Keratinocyte (primary cell): ENCODE measurements at regions not wholly inside any gene's neighbourhood (a gene's known extent, or its start where the extent isn't known, plus 50 kb on each side); places are given as distances from the start of the nearest gene placed in this dataset.
"Not testable (repeated sequence)": the region's sequence is repeated elsewhere in the genome, so short reads cannot be mapped to it uniquely, and the experiment has no call there.

Experiments used
- DNase-seq: peaks from one replicate; pipeline ENCODE4 v3.0.0-alpha.2; 2011; ENCODE audit warnings: low read depth, missing footprints, low spot score
- FAIRE-seq: peaks from 2 replicates; lab custom pipeline; 2011; peaks lifted over from hg19 to GRCh38; lab: Jason Lieb, UNC
- H2AFZ ChIP-seq: 2 replicates; pipeline ENCODE4 v1.6.0; 2012; ENCODE audit warnings: low read length, control low read depth, inconsistent platforms; ENCODE audit not compliant: control insufficient read depth
- H3K27ac ChIP-seq: 2 replicates; pipeline ENCODE4 v1.5.1; 2011; ENCODE audit warnings: low read length; ENCODE audit not compliant: control insufficient read depth, insufficient read depth
- H3K27me3 ChIP-seq: 3 replicates; pipeline ENCODE4 v1.6.0; 2011; ENCODE audit warnings: low read length; ENCODE audit not compliant: control insufficient read depth, insufficient read depth; ENCODE audit errors: extremely low read depth
- H3K36me3 ChIP-seq, 2 experiments: 2 replicates in 1 of 2; 3 replicates in 1 of 2; pipeline ENCODE4 v1.5.1; 2011; ENCODE audit warnings: low read length in 2 of 2, mild to moderate bottlenecking in 1 of 2; ENCODE audit not compliant: control insufficient read depth in 2 of 2, insufficient read depth in 2 of 2; ENCODE audit errors: extremely low read depth in 1 of 2
- H3K4me1 ChIP-seq: 3 replicates; pipeline ENCODE4 v1.5.1; 2011; ENCODE audit warnings: low read length; ENCODE audit not compliant: control insufficient read depth, insufficient read depth; ENCODE audit errors: extremely low read depth
- H3K4me2 ChIP-seq: 3 replicates; pipeline ENCODE4 v1.6.0; 2011; ENCODE audit warnings: low read depth, low read length; ENCODE audit not compliant: control insufficient read depth, insufficient read depth; ENCODE audit errors: extremely low read depth
- H3K4me3 ChIP-seq, 3 experiments: fragments of 200-600 bp in 1 of 3; sonication (generic) in 1 of 3; 2 replicates in 2 of 3; 3 replicates in 1 of 3; pipeline ENCODE4 v1.5.1; 2011 to 2016; ENCODE audit warnings: low read length in 3 of 3, mild to moderate bottlenecking in 3 of 3, control low read depth in 2 of 3, inconsistent platforms in 1 of 3, low read depth in 1 of 3, mixed read lengths in 1 of 3, mixed run types in 1 of 3, moderate library complexity in 1 of 3; ENCODE audit not compliant: control insufficient read depth in 2 of 3, insufficient read depth in 2 of 3; ENCODE audit errors: extremely low read depth in 1 of 3
- H3K79me2 ChIP-seq: 2 replicates; pipeline ENCODE4 v1.6.0; 2012; ENCODE audit warnings: low read length; ENCODE audit not compliant: control insufficient read depth, insufficient read depth
- H3K9ac ChIP-seq: 3 replicates; pipeline ENCODE4 v1.6.0; 2011; ENCODE audit warnings: low read length; ENCODE audit not compliant: control insufficient read depth, insufficient read depth; ENCODE audit errors: extremely low read depth
- H3K9me1 ChIP-seq: 3 replicates; pipeline ENCODE4 v1.6.0; 2011; ENCODE audit warnings: low read length; ENCODE audit not compliant: control insufficient read depth, insufficient read depth; ENCODE audit errors: extremely low read depth
- H3K9me3 ChIP-seq: 2 replicates; pipeline ENCODE4 v1.5.1; 2012; ENCODE audit warnings: low read depth, low read length; ENCODE audit not compliant: control insufficient read depth
- H4K20me1 ChIP-seq: 3 replicates; pipeline ENCODE4 v1.6.0; 2011; ENCODE audit warnings: low read length; ENCODE audit not compliant: control insufficient read depth, insufficient read depth; ENCODE audit errors: extremely low read depth
- EZH2 ChIP-seq: IDR thresholded peaks from one replicate; pipeline ENCODE4 v1.6.1; 2012; ENCODE audit warnings: inconsistent platforms, mild to moderate bottlenecking, low read length, moderate library complexity
- dilution Hi-C: fragments of 300-500 bp; cut with MboI; formaldehyde crosslinking; loops from one replicate; pipeline ENCODE4 v1.7.0; 2020; ENCODE audit warnings: low sequenced_read_pairs; ENCODE audit not compliant: extremely low pct_ligation_motif_present
- TF ChIP-seq, protein P1 (sequence below), 3 experiments: IDR thresholded peaks in 1 of 3; conservative IDR thresholded peaks in 1 of 3; optimal IDR thresholded peaks in 1 of 3; 2 replicates in 2 of 3; 3 replicates in 1 of 3; pipeline versions ENCODE3 to v1.5.1; 2011; ENCODE audit warnings: low read length in 3 of 3, mild to moderate bottlenecking in 3 of 3, moderate library complexity in 2 of 3, control low read depth in 1 of 3, inconsistent platforms in 1 of 3; ENCODE audit not compliant: insufficient read depth in 2 of 3; ENCODE audit errors: extremely low read depth in 1 of 3

DNA sequence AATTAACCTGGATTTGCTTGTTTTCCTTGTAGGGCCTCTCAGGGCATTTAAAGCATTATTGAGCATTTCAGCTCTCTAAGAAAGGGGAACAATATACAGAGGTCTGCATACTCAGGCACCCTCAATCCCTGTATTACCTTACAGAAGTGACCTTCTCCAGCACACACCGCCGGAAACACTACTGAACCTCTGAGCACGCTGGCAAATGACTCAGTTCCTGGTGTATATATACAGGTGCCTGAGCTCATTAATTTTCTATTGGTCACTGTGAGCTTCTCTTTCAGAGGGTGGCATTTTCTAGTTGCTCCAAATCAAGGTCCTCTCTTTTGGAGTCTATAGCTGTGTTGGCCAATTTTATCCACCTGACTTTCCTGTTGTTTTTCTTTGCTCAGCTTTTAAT is 85.2 kb upstream of the COPS8 start:
- DNase-seq (no peak), FAIRE-seq (no peak)
- TF ChIP-seq, protein P1, sequence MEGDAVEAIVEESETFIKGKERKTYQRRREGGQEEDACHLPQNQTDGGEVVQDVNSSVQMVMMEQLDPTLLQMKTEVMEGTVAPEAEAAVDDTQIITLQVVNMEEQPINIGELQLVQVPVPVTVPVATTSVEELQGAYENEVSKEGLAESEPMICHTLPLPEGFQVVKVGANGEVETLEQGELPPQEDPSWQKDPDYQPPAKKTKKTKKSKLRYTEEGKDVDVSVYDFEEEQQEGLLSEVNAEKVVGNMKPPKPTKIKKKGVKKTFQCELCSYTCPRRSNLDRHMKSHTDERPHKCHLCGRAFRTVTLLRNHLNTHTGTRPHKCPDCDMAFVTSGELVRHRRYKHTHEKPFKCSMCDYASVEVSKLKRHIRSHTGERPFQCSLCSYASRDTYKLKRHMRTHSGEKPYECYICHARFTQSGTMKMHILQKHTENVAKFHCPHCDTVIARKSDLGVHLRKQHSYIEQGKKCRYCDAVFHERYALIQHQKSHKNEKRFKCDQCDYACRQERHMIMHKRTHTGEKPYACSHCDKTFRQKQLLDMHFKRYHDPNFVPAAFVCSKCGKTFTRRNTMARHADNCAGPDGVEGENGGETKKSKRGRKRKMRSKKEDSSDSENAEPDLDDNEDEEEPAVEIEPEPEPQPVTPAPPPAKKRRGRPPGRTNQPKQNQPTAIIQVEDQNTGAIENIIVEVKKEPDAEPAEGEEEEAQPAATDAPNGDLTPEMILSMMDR (optimal IDR thresholded peaks at IDR 0.05 in 1 of 3, IDR thresholded peaks at IDR 0.05 in 1 of 3, conservative IDR thresholded peaks at IDR 0.05 in 1 of 3; ENCODE audit: extremely low read depth in 1 of 3, insufficient read depth in 2 of 3, low read length in 3 of 3) = no peak
- TF ChIP-seq EZH2 = no peak
- peaks cover 3% of the 10 kb centered on the region for H3K27me3 ChIP-seq
- H3K9me1 ChIP-seq = no peaks in the 10 kb centered on the region
- dilution Hi-C loops = no loop called here
- H3K4me3 ChIP-seq = no peak overlapping the region
- H3K4me1 ChIP-seq = no peaks in the 10 kb centered on the region
- no peaks in the 10 kb centered on the region for H4K20me1 ChIP-seq
- no peak overlapping the region for H3K9ac ChIP-seq
- no peaks in the 10 kb centered on the region for H3K9me3 ChIP-seq
- no peaks in the 10 kb centered on the region for H3K36me3 ChIP-seq
- H2AFZ ChIP-seq = no peak overlapping the region
- H3K79me2 ChIP-seq = no peaks in the 10 kb centered on the region
- no peak overlapping the region for H3K4me2 ChIP-seq
- H3K27ac ChIP-seq = no peak overlapping the region

DNA sequence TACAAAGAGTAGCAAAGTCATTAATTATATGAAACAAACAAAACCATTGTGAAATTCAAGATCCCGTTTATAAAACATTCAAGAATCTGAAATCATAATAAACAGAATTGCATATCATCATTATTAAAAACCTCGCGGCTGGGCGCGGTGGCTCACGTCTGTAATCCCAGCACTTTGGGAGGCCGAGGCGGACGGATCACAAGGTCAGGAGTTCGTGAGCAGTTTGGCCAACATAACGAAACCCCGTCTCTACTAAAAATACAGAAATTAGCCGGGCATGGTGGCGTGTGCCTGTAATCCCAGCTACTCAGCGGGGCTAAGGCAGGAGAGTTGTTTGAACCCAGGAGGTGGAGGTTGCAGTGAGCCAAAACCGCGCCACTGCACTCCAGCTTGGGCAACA is 80.3 kb upstream of the COPS8 start:
- DNase-seq, H3K27me3 ChIP-seq, H2AFZ ChIP-seq, H3K36me3 ChIP-seq, FAIRE-seq, H3K9me1 ChIP-seq, H3K9ac ChIP-seq, H4K20me1 ChIP-seq, H3K4me1 ChIP-seq, H3K4me2 ChIP-seq, H3K9me3 ChIP-seq, H3K4me3 ChIP-seq, H3K79me2 ChIP-seq, H3K27ac ChIP-seq, dilution Hi-C loops: not testable (repeated sequence)

GRCh38 chr2:237011206-237011795 is 74.4 kb upstream of the COPS8 start:
- FAIRE-seq (no peak), DNase-seq (no peak)
- Histone ChIP-seq H3K9me3 (no peaks in the 10 kb centered on the region), H4K20me1 (no peaks in the 10 kb centered on the region), H2AFZ (no peak overlapping the region), H3K4me3 (no peak overlapping the region), H3K27me3 (peaks cover 3% of the 10 kb centered on the region), H3K27ac (no peak overlapping the region), H3K4me1 (no peaks in the 10 kb centered on the region), H3K9me1 (no peaks in the 10 kb centered on the region), H3K79me2 (no peaks in the 10 kb centered on the region), H3K36me3 (no peaks in the 10 kb centered on the region), H3K9ac (no peak overlapping the region), H3K4me2 (no peak overlapping the region)
- TF ChIP-seq, protein P1 (optimal IDR thresholded peaks at IDR 0.05 in 1 of 3, IDR thresholded peaks at IDR 0.05 in 1 of 3, conservative IDR thresholded peaks at IDR 0.05 in 1 of 3; ENCODE audit: extremely low read depth in 1 of 3, insufficient read depth in 2 of 3, low read length in 3 of 3) = no peak
- TF ChIP-seq EZH2 = no peak
- dilution Hi-C loops = no loop called here
